AG04449 (cell line): ENCODE measurements at regions not wholly inside any gene's neighbourhood (a gene's known extent, or its start where the extent isn't known, plus 50 kb on each side); places are given as distances from the start of the nearest gene placed in this dataset.

Experiments
- CTCF ChIA-PET: fragments of 350-600 bp; formaldehyde crosslinking; extraction: SDS; loops from one replicate; lab custom pipeline; 2021; ENCODE audit warnings: antibody characterized with exemption; lab: Yijun Ruan, JAX
- POLR2A ChIA-PET: fragments of 400-600, 350-600 bp; formaldehyde crosslinking; extraction: SDS; loops from one replicate; lab custom pipeline; 2020; ENCODE audit warnings: antibody characterized with exemption, inconsistent platforms; lab: Yijun Ruan, JAX
- DNase-seq: peaks from one replicate; pipeline ENCODE4 v3.0.0-alpha.2; 2010; ENCODE audit warnings: low read depth, low spot score
- H3K4me3 ChIP-seq: 2 replicates; pipeline ENCODE4 v1.5.1; 2011; ENCODE audit warnings: low read depth, mild to moderate bottlenecking, control low read depth, low read length
- CTCF ChIP-seq: IDR thresholded peaks from one replicate; pipeline ENCODE4 v1.5.1; 2011; ENCODE audit warnings: mild to moderate bottlenecking, moderate library complexity, low read length, control low read depth, inconsistent platforms; ENCODE audit not compliant: insufficient read depth; ENCODE audit errors: missing control alignments

GRCh38 chr1:234967121-234967520, 161.5 kb downstream of the TOMM20 start:
- ChIA-PET CTCF (no interaction called here), POLR2A (no interaction called here)
- no peak for DNase-seq
- TF ChIP-seq CTCF = no peak
- no peak overlapping the region for H3K4me3 ChIP-seq

- no peak overlapping the region for H3K4me3 ChIP-seq
- no peak for DNase-seq
- TF ChIP-seq CTCF = no peak
- ChIA-PET POLR2A (interaction anchor here (0.7 kb wide), 1 partner anchor 241 kb away, joined by 4 read pairs; no protein-coding TSS in a partner anchor), CTCF (interaction anchor here (0.8 to 2.0 kb wide), 2 partner anchors 13 to 119 kb away, joined by 5 to 6 read pairs; no protein-coding TSS in a partner anchor)
Measured at GRCh38 chr1:234965111-234965510, 163.5 kb downstream of the TOMM20 start.

- ChIA-PET CTCF (interaction anchor here (2.0 kb wide), 1 partner anchor 14 kb away, joined by 6 read pairs; no protein-coding TSS in a partner anchor), POLR2A (interaction anchor here (2.1 kb wide), 1 partner anchor 240 kb away, joined by 11 read pairs; no protein-coding TSS in a partner anchor)
- DNase-seq = no peak
- H3K4me3 ChIP-seq = no peak overlapping the region
- no peak for TF ChIP-seq CTCF
Measured at GRCh38 chr1:234963904-234964702, 164.5 kb downstream of the TOMM20 start.

GRCh38 chr1:234963180-234963903, 165.3 kb downstream of the TOMM20 start:
- CTCF ChIA-PET = interaction anchor here (0.9 to 1.1 kb wide), 2 partner anchors 121 to 464 kb away, joined by 4 to 5 read pairs; no protein-coding TSS in a partner anchor
- POLR2A ChIA-PET = interaction anchor here (0.9 to 2.1 kb wide), 13 partner anchors 7 to 468 kb away, joined by 3 to 11 read pairs (median 5); partner anchors contain the start of gene IRF2BP2
- peak; percentile 88 for DNase-seq
- no peak for TF ChIP-seq CTCF
- peak overlapping the region; percentile 6; the same call in 1 of the 2 replicates for H3K4me3 ChIP-seq

- H3K4me3 ChIP-seq = peak overlapping the region; percentile 26
- peak; percentile 100 for DNase-seq
- ChIA-PET POLR2A (interaction anchor here (0.6 to 2.1 kb wide), 17 partner anchors 8 to 467 kb away, joined by 3 to 11 read pairs (median 5); partner anchors contain the start of gene IRF2BP2), CTCF (interaction anchor here (0.9 to 1.1 kb wide), 2 partner anchors 122 to 463 kb away, joined by 4 to 5 read pairs; no protein-coding TSS in a partner anchor)
- no peak for TF ChIP-seq CTCF
Measured at GRCh38 chr1:234962340-234962989, 166.2 kb downstream of the TOMM20 start.
